NCI-H2196 (cell line): ENCODE measurements at regions not wholly inside any gene's neighbourhood (a gene's known extent, or its start where the extent isn't known, plus 50 kb on each side); places are given as distances from the start of the nearest gene placed in this dataset.

Source experiments
- DNase-seq: peaks from one replicate; lab custom pipeline; 2025; ENCODE audit not compliant: unreplicated experiment; lab: John Stamatoyannopoulos, UW

- no peak for DNase-seq
Measured at GRCh38 chr6:90406142-90406794, 109.6 kb upstream of the BACH2 start.

- DNase-seq: no peak
Measured at GRCh38 chr6:90403489-90404381, 107.1 kb upstream of the BACH2 start.

DNA sequence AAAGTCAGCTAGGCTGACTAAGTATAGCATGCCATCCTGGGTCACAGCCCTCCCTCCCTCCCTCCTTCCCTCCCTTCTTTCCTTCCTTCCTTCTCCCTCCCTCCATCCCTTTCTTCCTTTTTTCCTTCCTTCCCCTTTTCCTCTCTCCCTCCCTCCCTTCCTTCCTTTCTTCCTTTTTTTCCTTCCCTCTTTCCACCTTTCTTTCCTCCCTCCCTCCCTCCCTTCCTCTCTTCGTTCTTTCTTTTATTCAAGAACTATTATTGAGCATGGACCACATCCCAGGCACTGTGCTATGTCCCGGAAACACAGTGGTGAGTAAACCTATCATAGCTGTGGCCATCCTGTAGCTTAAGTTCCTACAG, 106.2 kb upstream of the BACH2 start:
- no peak for DNase-seq

GRCh38 chr6:90401933-90402830, 105.5 kb upstream of the BACH2 start:
- DNase-seq: no peak

DNA sequence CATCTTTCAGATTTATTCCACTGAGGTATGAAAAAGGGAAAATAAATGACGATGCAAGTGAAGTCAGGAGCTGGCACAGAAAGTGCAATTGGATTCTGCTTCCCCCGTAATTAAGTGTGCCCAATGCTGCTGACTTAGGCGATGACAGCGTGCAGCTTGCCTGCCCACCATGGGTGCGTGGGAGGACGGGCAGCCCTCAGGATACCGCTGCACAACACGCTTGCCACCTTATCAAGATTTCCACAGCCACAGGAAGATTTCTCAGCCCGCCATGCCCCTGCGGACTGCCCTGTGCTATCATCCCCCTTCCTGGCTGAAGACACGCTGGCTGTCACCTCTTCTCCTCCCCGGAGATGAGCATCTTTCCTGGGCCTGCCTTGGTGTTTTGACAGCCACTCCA, 103.3 kb upstream of the BACH2 start:
- DNase-seq: no peak

DNA sequence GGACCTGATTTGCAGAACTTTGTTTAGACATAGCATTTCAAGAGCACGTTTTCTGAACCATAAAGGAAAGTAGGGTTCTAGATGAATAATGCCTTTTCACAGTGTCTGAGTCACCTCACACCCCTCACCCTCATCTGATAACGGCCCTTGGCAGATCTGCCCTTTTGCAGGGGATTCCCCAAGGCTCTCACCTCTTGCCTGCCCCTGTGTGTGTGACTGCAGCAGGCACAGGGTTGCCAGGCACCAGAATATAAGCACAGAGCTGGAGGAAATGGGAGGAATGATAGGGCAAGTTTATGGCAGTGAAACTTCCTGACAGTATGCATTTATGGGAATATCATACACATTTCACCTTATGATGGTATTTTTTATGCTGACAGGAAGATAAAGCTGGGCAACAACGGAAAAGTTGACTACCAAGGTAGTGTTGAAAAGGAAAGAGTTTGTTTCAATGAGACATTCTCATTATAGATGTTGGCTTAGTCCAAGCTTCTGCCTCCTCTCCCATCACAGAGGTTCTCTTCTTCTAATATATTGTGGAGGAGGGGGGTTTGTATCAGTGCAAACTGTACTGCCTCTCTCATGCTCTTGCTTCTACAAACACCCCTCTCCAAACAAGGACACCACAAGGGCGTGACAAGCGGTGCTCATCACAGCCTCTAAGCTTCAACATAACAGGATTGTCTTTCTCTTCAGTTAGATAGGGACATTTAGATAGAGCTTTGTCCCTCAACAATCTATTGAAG, 101.5 kb upstream of the BACH2 start:
- DNase-seq: no peak

- no peak for DNase-seq
Measured at GRCh38 chr6:90397047-90397446, 100.4 kb upstream of the BACH2 start.

- DNase-seq: peak; percentile 41
Measured at GRCh38 chr6:90393232-90393884, 96.7 kb upstream of the BACH2 start.

- DNase-seq: no peak
Measured at GRCh38 chr6:90390379-90390778, 93.7 kb upstream of the BACH2 start.

DNA sequence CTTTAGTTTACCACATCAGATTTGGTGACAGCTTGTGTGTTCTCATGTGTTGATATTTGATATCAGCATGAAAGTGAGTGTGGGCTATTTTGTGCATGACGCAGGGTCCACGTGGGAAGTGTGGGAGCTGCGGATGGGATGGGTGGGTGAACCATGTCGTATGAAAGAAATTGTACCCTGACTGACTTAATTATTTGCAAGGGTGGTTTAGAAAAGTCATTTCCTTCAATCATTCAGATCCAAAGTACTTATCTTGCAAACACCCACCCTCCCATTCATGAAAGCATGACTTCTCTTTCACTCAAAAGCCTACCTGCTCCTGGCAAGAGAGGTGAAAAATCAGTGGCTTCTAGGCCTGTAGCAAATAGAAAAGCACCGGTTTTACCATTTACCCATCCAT, 91.8 kb upstream of the BACH2 start:
- no peak for DNase-seq

DNA sequence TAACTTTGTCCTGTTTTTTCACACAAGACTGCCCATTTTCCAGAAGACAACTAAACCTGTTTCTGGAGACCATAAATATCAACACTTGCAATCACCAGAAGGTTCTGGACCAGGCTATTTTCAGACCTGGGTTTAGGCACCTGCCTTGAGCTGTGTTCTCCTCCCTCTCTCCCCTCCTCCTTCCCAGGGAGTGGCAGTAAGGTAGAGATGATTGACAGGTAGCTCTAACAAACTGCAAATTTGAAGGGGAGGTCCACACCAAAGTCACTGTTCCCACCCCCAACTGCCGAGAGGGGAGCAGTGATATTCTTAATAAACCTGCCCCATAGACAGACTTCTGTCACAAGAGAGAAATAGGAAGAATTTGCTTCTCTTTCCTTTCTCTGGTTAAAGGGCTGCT, 91.2 kb upstream of the BACH2 start:
- DNase-seq: no peak

DNA sequence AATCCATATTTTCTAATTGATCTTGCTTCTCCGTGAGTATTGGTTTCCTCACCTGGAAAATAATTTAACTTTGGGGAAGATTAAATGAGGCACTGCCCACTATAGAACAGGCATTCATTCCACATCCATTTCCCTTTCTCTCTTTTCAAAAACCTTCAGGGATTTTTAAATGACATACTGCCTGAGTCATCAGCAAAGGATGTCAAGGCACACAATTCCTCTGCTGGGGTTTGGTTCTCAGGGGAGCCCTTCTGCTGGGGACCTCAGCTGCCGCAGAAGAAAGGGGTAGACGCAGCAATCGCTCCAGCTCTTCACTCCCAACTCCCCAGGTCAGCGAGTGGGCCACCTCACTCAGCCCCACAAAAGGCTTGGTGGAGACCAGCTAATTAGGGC, 90.7 kb upstream of the BACH2 start:
- no peak for DNase-seq

GRCh38 chr6:90386399-90387382, 90.0 kb upstream of the BACH2 start:
- DNase-seq: no peak

DNA sequence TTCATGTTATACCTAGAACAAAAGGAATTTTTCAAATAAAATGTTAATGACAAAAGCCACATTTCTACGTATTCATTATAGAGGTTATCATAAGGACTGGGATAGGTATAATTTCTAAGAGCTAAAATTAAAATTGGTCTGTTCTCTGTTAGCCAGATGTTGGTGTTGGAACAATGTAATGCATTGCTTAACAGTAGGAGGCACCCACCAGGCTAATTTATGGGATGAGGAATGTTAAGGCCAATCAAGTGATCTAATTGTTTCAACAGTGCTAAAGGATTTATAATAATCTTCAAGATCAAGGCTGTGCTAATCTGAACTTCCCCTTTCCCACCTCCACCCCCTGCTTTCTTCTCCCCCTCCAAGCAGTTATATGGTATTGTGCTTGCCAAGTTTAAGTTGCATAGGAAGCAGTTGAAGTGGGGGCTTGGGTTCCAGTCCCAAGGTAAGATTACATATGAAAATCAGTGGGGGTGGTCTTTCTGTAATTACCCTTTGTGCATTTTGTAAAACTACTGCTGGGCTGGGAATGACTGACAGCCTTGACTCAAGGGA, 89.2 kb upstream of the BACH2 start:
- no peak for DNase-seq

GRCh38 chr6:90384720-90385119, 88.1 kb upstream of the BACH2 start:
- no peak for DNase-seq

DNA sequence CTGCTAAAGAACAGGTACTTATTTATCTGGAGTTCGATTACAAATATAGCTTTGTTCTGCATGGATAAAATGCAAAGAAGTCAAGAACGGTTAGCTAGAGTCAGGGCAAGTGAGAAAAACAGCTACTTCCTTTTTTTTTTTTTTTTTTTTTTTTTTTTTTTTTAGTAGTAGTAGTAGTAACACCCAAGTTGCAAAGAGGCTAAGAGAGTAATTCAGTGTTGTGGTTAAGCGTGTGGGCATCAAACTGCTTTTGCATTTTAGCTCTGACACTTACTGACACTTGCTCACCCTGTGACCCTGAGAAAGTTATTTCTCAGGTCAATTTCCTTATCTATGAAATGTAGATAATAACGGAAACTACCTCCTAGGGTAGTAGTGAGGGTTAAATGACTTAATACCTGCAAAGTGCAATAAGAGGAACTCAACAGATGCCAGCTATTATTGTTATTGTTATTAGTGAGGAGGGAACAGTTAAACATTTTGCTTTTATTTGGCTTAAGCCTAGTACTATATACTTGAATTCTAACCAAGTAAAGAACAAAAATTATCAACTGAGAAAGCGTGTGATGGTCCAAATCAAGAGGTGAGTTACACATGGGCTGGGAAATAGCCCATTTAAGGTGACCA, 86.7 kb upstream of the BACH2 start:
- DNase-seq: no peak

GRCh38 chr6:90382760-90383159, 86.1 kb upstream of the BACH2 start:
- no peak for DNase-seq

DNA sequence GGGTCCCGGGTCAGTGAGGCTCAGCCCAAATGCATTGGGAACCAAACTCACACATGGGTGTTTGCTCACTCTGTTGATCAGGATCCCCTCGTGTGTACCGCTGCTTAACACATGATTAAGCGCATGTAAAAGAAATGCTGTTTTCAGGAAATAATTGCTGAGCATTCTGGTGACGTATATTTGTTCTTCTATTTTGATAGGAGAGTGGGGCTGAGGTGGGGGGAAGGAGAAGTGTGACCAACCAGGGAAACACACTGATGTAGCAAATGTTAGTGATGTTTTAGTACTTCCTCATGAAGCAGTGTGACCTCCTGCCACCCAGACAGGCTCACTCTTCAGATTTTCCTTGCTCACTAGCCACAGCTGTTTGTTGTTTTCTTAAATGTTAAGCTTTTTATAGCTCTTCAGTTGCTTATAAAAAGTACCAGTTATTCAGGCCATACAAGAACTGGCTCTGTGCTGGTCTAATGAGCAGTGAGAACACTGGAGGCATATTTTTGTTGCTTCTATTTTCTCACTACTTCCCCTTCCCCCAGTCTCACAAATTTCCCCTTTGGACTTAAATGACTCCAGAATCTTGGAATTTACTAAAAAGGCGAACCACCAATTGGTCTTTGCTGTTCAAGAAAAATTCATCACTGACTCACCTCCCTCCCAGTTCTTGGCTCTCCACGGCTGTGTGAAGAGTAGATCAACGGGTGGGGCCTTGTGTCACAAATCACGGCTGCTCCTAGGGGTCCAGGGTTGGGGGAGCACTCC, 79.2 kb upstream of the BACH2 start:
- DNase-seq: no peak
